Immature natural killer cell (primary cell): ENCODE measurements at regions not wholly inside any gene's neighbourhood (a gene's known extent, or its start where the extent isn't known, plus 50 kb on each side); places are given as distances from the start of the nearest gene placed in this dataset.
"Not testable (repeated sequence)": the region's sequence is repeated elsewhere in the genome, so short reads cannot be mapped to it uniquely, and the experiment has no call there.

Source experiments
- DNase-seq, 3 donors: peaks; one replicate each; pipeline ENCODE4 v3.0.0; 2022; ENCODE audit warnings: mixed read lengths in 1 of 3
- H3K27ac Mint-ChIP-seq, 6 donors: one replicate each; pipeline ENCODE4 v1.8.0; 2020; ENCODE audit warnings: mixed read lengths in 6 of 6, mild to moderate bottlenecking in 5 of 6, inconsistent platforms in 4 of 6, moderate library complexity in 3 of 6
- H3K27me3 Mint-ChIP-seq, 3 donors: one replicate each; pipeline ENCODE4 v1.8.0; 2020 to 2021; ENCODE audit warnings: low read depth in 3 of 3, mild to moderate bottlenecking in 3 of 3, mixed read lengths in 3 of 3, moderate library complexity in 3 of 3, inconsistent platforms in 1 of 3
- H3K36me3 Mint-ChIP-seq, 3 donors: one replicate each; pipeline ENCODE4 v1.8.0; 2020; ENCODE audit warnings: mixed read lengths in 3 of 3, inconsistent platforms in 2 of 3, mild to moderate bottlenecking in 2 of 3
- H3K4me1 Mint-ChIP-seq, 2 donors: one replicate each; pipeline ENCODE4 v1.8.0; 2020; ENCODE audit warnings: inconsistent platforms in 2 of 2, mild to moderate bottlenecking in 2 of 2, mixed read lengths in 2 of 2, moderate library complexity in 1 of 2
- H3K4me3 Mint-ChIP-seq, 5 donors: one replicate each; pipeline ENCODE4 v1.8.0; 2020; ENCODE audit warnings: mild to moderate bottlenecking in 5 of 5, mixed read lengths in 5 of 5, inconsistent platforms in 3 of 5, moderate library complexity in 3 of 5
- H3K9me3 Mint-ChIP-seq, 6 donors: one replicate each; pipeline ENCODE4 v1.8.0; 2020; ENCODE audit warnings: mild to moderate bottlenecking in 6 of 6, mixed read lengths in 6 of 6, inconsistent platforms in 4 of 6, moderate library complexity in 3 of 6

GRCh38 chr4:189840356-189840755 lies 100.3 kb upstream of the FRG1 start:
- no peaks in the 10 kb centered on the region for H3K36me3 Mint-ChIP-seq
- H3K9me3 Mint-ChIP-seq = peaks cover 0 to 2% (median 0%) of the 10 kb centered on the region in 6 donors
- H3K27ac Mint-ChIP-seq = no peak overlapping the region
- no peak for DNase-seq
- H3K27me3 Mint-ChIP-seq = peaks cover 0 to 4% (median 2%) of the 10 kb centered on the region in 3 donors
- H3K4me1 Mint-ChIP-seq = no peaks in the 10 kb centered on the region
- no peak overlapping the region for H3K4me3 Mint-ChIP-seq

GRCh38 chr4:189843413-189844009 lies 97.2 kb upstream of the FRG1 start:
- no peak for DNase-seq
- Mint-ChIP-seq H3K9me3 (peaks cover 0 to 6% (median under 1%) of the 10 kb centered on the region in 6 donors), H3K4me1 (no peaks in the 10 kb centered on the region), H3K36me3 (no peaks in the 10 kb centered on the region), H3K4me3 (no peak overlapping the region), H3K27me3 (peaks cover 1 to 4% (median 2%) of the 10 kb centered on the region in 3 donors), H3K27ac (no peak overlapping the region)

- Mint-ChIP-seq H3K27me3 (peaks cover 1 to 4% (median 2%) of the 10 kb centered on the region in 3 donors), H3K36me3 (no peaks in the 10 kb centered on the region), H3K4me3 (no peak overlapping the region), H3K9me3 (peaks cover 0 to 6% (median under 1%) of the 10 kb centered on the region in 6 donors), H3K4me1 (no peaks in the 10 kb centered on the region), H3K27ac (no peak overlapping the region)
- DNase-seq = no peak
These were observed 95.4 kb upstream of the FRG1 start for GRCh38 chr4:189845145-189845846.

GRCh38 chr4:189846094-189846493 lies 94.6 kb upstream of the FRG1 start:
- H3K27me3 Mint-ChIP-seq, H3K4me1 Mint-ChIP-seq, DNase-seq, H3K36me3 Mint-ChIP-seq, H3K4me3 Mint-ChIP-seq, H3K27ac Mint-ChIP-seq, H3K9me3 Mint-ChIP-seq: not testable (repeated sequence)

- not testable (repeated sequence) for H3K27me3 Mint-ChIP-seq, H3K9me3 Mint-ChIP-seq, H3K4me3 Mint-ChIP-seq, DNase-seq, H3K27ac Mint-ChIP-seq, H3K4me1 Mint-ChIP-seq, H3K36me3 Mint-ChIP-seq
These were observed 94.1 kb upstream of the FRG1 start for GRCh38 chr4:189846608-189847007.

- DNase-seq, H3K27me3 Mint-ChIP-seq, H3K4me3 Mint-ChIP-seq, H3K9me3 Mint-ChIP-seq, H3K4me1 Mint-ChIP-seq, H3K27ac Mint-ChIP-seq, H3K36me3 Mint-ChIP-seq: not testable (repeated sequence)
These were observed 92.0 kb upstream of the FRG1 start for GRCh38 chr4:189848672-189849071.

- H3K4me3 Mint-ChIP-seq = no peak overlapping the region
These were observed 90.3 kb upstream of the FRG1 start for GRCh38 chr4:189850239-189850856.

GRCh38 chr4:189858435-189858834 lies 82.2 kb upstream of the FRG1 start:
- peaks cover 0 to 4% (median 0%) of the 10 kb centered on the region in 3 donors for H3K27me3 Mint-ChIP-seq
- H3K9me3 Mint-ChIP-seq = peaks cover 6 to 35% (median 10%) of the 10 kb centered on the region in 6 donors
- DNase-seq = no peak
- H3K27ac Mint-ChIP-seq = peak overlapping the region in 1 of 6 donors; percentile 19
- H3K36me3 Mint-ChIP-seq = peaks cover 0 to 12% (median 6%) of the 10 kb centered on the region in 3 donors
- no peaks in the 10 kb centered on the region for H3K4me1 Mint-ChIP-seq
- no peak overlapping the region for H3K4me3 Mint-ChIP-seq

More at GRCh38 chr4:189850239-189850856, 90.3 kb upstream of the FRG1 start:
- peaks cover 6 to 22% (median 12%) of the 10 kb centered on the region in 6 donors for H3K9me3 Mint-ChIP-seq
- peaks cover 0 to 9% (median 1%) of the 10 kb centered on the region in 3 donors for H3K36me3 Mint-ChIP-seq
- DNase-seq = no peak
- H3K4me1 Mint-ChIP-seq = no peaks in the 10 kb centered on the region
- H3K27me3 Mint-ChIP-seq = peaks cover 0 to 4% (median 0%) of the 10 kb centered on the region in 3 donors
- no peak overlapping the region for H3K27ac Mint-ChIP-seq

GRCh38 chr4:189861101-189861500 lies 79.6 kb upstream of the FRG1 start:
- DNase-seq = no peak
- H3K4me3 Mint-ChIP-seq = no peak overlapping the region
- H3K9me3 Mint-ChIP-seq = peaks cover 0 to 12% (median 6%) of the 10 kb centered on the region in 6 donors
- no peaks in the 10 kb centered on the region for H3K4me1 Mint-ChIP-seq
- peaks cover 0 to 4% (median 0%) of the 10 kb centered on the region in 3 donors for H3K27me3 Mint-ChIP-seq
- H3K36me3 Mint-ChIP-seq = peaks cover 0 to 3% (median 0%) of the 10 kb centered on the region in 3 donors
- no peak overlapping the region for H3K27ac Mint-ChIP-seq

- H3K9me3 Mint-ChIP-seq = peaks cover 0 to 5% (median 0%) of the 10 kb centered on the region in 6 donors
- no peak overlapping the region for H3K4me3 Mint-ChIP-seq
- no peaks in the 10 kb centered on the region for H3K4me1 Mint-ChIP-seq
- H3K36me3 Mint-ChIP-seq = peaks cover 0 to 3% (median 0%) of the 10 kb centered on the region in 3 donors
- no peak overlapping the region for H3K27ac Mint-ChIP-seq
- peaks cover 0 to 3% (median 0%) of the 10 kb centered on the region in 3 donors for H3K27me3 Mint-ChIP-seq
- no peak for DNase-seq
These were observed 71.4 kb upstream of the FRG1 start for GRCh38 chr4:189869236-189869635.

- no peak for DNase-seq
- H3K9me3 Mint-ChIP-seq = peaks cover 0 to 5% (median 2%) of the 10 kb centered on the region in 6 donors
- H3K27ac Mint-ChIP-seq = no peak overlapping the region
- peaks cover 0 to 3% (median 0%) of the 10 kb centered on the region in 3 donors for H3K36me3 Mint-ChIP-seq
- no peak overlapping the region for H3K4me3 Mint-ChIP-seq
- no peaks in the 10 kb centered on the region for H3K4me1 Mint-ChIP-seq
- peaks cover 0 to 3% (median 0%) of the 10 kb centered on the region in 3 donors for H3K27me3 Mint-ChIP-seq
These were observed 70.0 kb upstream of the FRG1 start for GRCh38 chr4:189870511-189871234.

GRCh38 chr4:189874591-189874990 lies 66.1 kb upstream of the FRG1 start:
- Mint-ChIP-seq H3K4me3 (no peak overlapping the region), H3K9me3 (peaks cover 0 to 8% (median 5%) of the 10 kb centered on the region in 6 donors), H3K27ac (no peak overlapping the region), H3K36me3 (peaks cover 0 to 8% (median 0%) of the 10 kb centered on the region in 3 donors), H3K27me3 (peaks cover 0 to 3% (median 0%) of the 10 kb centered on the region in 3 donors), H3K4me1 (no peaks in the 10 kb centered on the region)
- no peak for DNase-seq

GRCh38 chr4:189881190-189881589 lies 59.5 kb upstream of the FRG1 start:
- H3K9me3 Mint-ChIP-seq, H3K4me1 Mint-ChIP-seq, H3K4me3 Mint-ChIP-seq, H3K27me3 Mint-ChIP-seq, H3K36me3 Mint-ChIP-seq, DNase-seq, H3K27ac Mint-ChIP-seq: not testable (repeated sequence)

GRCh38 chr4:189888407-189888806 lies 52.3 kb upstream of the FRG1 start:
- not testable (repeated sequence) for H3K36me3 Mint-ChIP-seq, H3K4me1 Mint-ChIP-seq, DNase-seq, H3K27me3 Mint-ChIP-seq, H3K27ac Mint-ChIP-seq, H3K4me3 Mint-ChIP-seq
- peaks cover 2 to 13% (median 8%) of the 10 kb centered on the region in 6 donors for H3K9me3 Mint-ChIP-seq
